Endodermal cell (in vitro differentiated cells): ENCODE measurements at regions not wholly inside any gene's neighbourhood (a gene's known extent, or its start where the extent isn't known, plus 50 kb on each side); places are given as distances from the start of the nearest gene placed in this dataset.

Experiments used
- DNase-seq: peaks from one replicate; pipeline ENCODE4 v3.0.0-alpha.2; 2017
- H3K27ac ChIP-seq: 2 replicates; pipeline ENCODE4 v1.5.1; 2013; ENCODE audit warnings: mild to moderate bottlenecking, low read depth, low read length, moderate library complexity
- H3K27me3 ChIP-seq: 2 replicates; pipeline ENCODE4 v1.6.1; 2013; ENCODE audit warnings: mild to moderate bottlenecking, low read length, moderate library complexity; ENCODE audit not compliant: insufficient read depth, control insufficient read depth, poor library complexity, severe bottlenecking
- H3K36me3 ChIP-seq: 2 replicates; pipeline ENCODE4 v1.7.0; 2013; ENCODE audit warnings: mild to moderate bottlenecking, low read length, moderate library complexity; ENCODE audit not compliant: control insufficient read depth, insufficient read depth
- H3K4me1 ChIP-seq: one replicate; pipeline ENCODE4 v1.7.0; 2013; ENCODE audit warnings: low read length; ENCODE audit not compliant: control insufficient read depth, insufficient read depth
- H3K4me3 ChIP-seq: 2 replicates; pipeline ENCODE4 v1.5.1; 2013; ENCODE audit warnings: mild to moderate bottlenecking, low read length, moderate library complexity
- H3K9ac ChIP-seq: 2 replicates; pipeline ENCODE4 v1.6.1; 2013; ENCODE audit warnings: mild to moderate bottlenecking, low read length, moderate library complexity; ENCODE audit not compliant: poor library complexity, severe bottlenecking; ENCODE audit errors: extremely low read depth
- H3K9me3 ChIP-seq: 2 replicates; pipeline ENCODE4 v1.6.1; 2013; ENCODE audit warnings: mild to moderate bottlenecking, low read length, moderate library complexity; ENCODE audit not compliant: control insufficient read depth
- H3K27ac Mint-ChIP-seq: 2 replicates; pipeline ENCODE4 v1.8.0; 2020; ENCODE audit warnings: mixed read lengths
- H3K27me3 Mint-ChIP-seq: 2 replicates; pipeline ENCODE4 v1.8.0; 2021; ENCODE audit warnings: mild to moderate bottlenecking, mixed read lengths; ENCODE audit not compliant: insufficient read depth
- H3K36me3 Mint-ChIP-seq: 2 replicates; pipeline ENCODE4 v1.8.0; 2020; ENCODE audit warnings: low read depth, mixed read lengths
- H3K4me1 Mint-ChIP-seq: 2 replicates; pipeline ENCODE4 v1.8.0; 2020; ENCODE audit warnings: mixed read lengths
- H3K4me3 Mint-ChIP-seq: 2 replicates; pipeline ENCODE4 v1.8.0; 2020; ENCODE audit warnings: mild to moderate bottlenecking, moderate library complexity, mixed read lengths
- H3K9me3 Mint-ChIP-seq: 2 replicates; pipeline ENCODE4 v1.8.0; 2020; ENCODE audit warnings: mild to moderate bottlenecking, mixed read lengths
- CTCF ChIP-seq: fragments of 200-600 bp; sonication (generic); conservative IDR thresholded peaks from 2 replicates; pipeline ENCODE4 v1.5.0; 2021; ENCODE audit warnings: antibody characterized with exemption, mild to moderate bottlenecking
- WGBS, 2 experiments: methylation state at CpG; one replicate each; pipeline versions ENCODE4 v1.1.5 to v1.1.7; 2013; ENCODE audit warnings: missing lambda C conversion rate in 2 of 2, mixed read lengths in 1 of 2; ENCODE audit not compliant: insufficient coverage in 1 of 2, insufficient read length in 1 of 2; 5-methylcytosine and 5-hydroxymethylcytosine counted together

- no peaks in the 10 kb centered on the region for H3K4me1 ChIP-seq
- H3K27ac ChIP-seq = no peak overlapping the region
- no peak for DNase-seq
- H3K27ac Mint-ChIP-seq = no peak overlapping the region
- H3K36me3 Mint-ChIP-seq = no peaks in the 10 kb centered on the region
- H3K9ac ChIP-seq = no peak overlapping the region
- H3K36me3 ChIP-seq = no peaks in the 10 kb centered on the region
- no peaks in the 10 kb centered on the region for H3K9me3 ChIP-seq
- no peak for TF ChIP-seq CTCF
- no peaks in the 10 kb centered on the region for H3K27me3 ChIP-seq
- no peak overlapping the region for H3K4me3 ChIP-seq
- no peaks in the 10 kb centered on the region for H3K9me3 Mint-ChIP-seq
- H3K27me3 Mint-ChIP-seq = no peaks in the 10 kb centered on the region
- no peaks in the 10 kb centered on the region for H3K4me1 Mint-ChIP-seq
- WGBS, 2 experiments = 95% methylated on average over 6 of the region's 6 CpGs; no CpG with 5 or more reads in 1 of the 2 experiments
- H3K4me3 Mint-ChIP-seq = no peak overlapping the region
Observed at GRCh38 chr5:74300808-74301389, 339.6 kb downstream of the ENC1 start.

GRCh38 chr5:74299833-74300232 is 340.7 kb downstream of the ENC1 start:
- H3K4me1 Mint-ChIP-seq = no peaks in the 10 kb centered on the region
- no peak for TF ChIP-seq CTCF
- H3K4me3 Mint-ChIP-seq = no peak overlapping the region
- Histone ChIP-seq H3K4me3 (no peak overlapping the region), H3K9ac (no peak overlapping the region), H3K36me3 (no peaks in the 10 kb centered on the region), H3K27ac (no peak overlapping the region), H3K4me1 (no peaks in the 10 kb centered on the region), H3K9me3 (no peaks in the 10 kb centered on the region), H3K27me3 (no peaks in the 10 kb centered on the region)
- DNase-seq = no peak
- no peak overlapping the region for H3K27ac Mint-ChIP-seq
- no peaks in the 10 kb centered on the region for H3K27me3 Mint-ChIP-seq
- no peaks in the 10 kb centered on the region for H3K9me3 Mint-ChIP-seq
- H3K36me3 Mint-ChIP-seq = no peaks in the 10 kb centered on the region
- WGBS, 2 experiments = 95% methylated on average over 2 of the region's 2 CpGs; no CpG with 5 or more reads in 1 of the 2 experiments

- Histone ChIP-seq H3K27ac (no peak overlapping the region), H3K4me3 (no peak overlapping the region), H3K9me3 (no peaks in the 10 kb centered on the region), H3K9ac (no peak overlapping the region), H3K27me3 (no peaks in the 10 kb centered on the region), H3K4me1 (no peaks in the 10 kb centered on the region), H3K36me3 (no peaks in the 10 kb centered on the region)
- 94% methylated on average over 8 to 9 of the region's 9 CpGs for WGBS, 2 experiments
- peaks cover 2% of the 10 kb centered on the region for H3K27me3 Mint-ChIP-seq
- no peaks in the 10 kb centered on the region for H3K36me3 Mint-ChIP-seq
- H3K4me3 Mint-ChIP-seq = no peak overlapping the region
- no peaks in the 10 kb centered on the region for H3K9me3 Mint-ChIP-seq
- no peak overlapping the region for H3K27ac Mint-ChIP-seq
- no peak for TF ChIP-seq CTCF
- no peaks in the 10 kb centered on the region for H3K4me1 Mint-ChIP-seq
- no peak for DNase-seq
Observed at GRCh38 chr5:74296685-74297408, 343.7 kb downstream of the ENC1 start.
